ENCODE measurements at regions not wholly inside any gene's neighbourhood (a gene's known extent, or its start where the extent isn't known, plus 50 kb on each side); places are given as distances from the start of the nearest gene placed in this dataset.

DNA sequence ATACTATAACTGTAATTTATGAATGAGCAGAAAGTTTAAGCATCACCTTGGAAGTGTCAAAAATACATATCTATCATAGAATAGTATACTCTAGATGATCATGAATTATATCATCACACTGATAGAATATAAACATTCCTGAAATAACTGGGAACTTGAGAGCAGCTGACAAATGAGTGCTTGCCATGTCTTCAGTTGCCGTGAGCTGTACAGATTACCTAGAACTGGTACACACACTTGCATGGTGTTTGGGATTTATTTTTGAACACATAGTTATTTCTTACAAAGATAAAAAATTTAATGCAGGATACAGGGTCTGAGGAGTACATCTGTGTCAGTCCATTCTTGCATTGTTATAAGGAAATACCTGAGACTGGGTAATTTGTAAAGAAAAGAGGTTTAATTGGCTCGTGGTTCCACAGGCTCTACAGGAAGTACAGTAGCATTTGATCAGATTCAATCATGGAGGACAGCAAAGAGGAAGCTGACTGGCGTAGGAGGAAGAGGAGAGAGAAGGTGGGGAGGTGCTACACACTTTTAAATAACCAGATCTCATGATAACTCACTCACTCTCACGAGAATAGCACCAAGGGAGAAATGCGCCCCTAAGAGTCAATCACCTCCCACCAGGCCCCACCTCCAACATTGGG, 60.4 kb upstream of the MBNL2 start:
- TF ChIP-seq, protein P1, sequence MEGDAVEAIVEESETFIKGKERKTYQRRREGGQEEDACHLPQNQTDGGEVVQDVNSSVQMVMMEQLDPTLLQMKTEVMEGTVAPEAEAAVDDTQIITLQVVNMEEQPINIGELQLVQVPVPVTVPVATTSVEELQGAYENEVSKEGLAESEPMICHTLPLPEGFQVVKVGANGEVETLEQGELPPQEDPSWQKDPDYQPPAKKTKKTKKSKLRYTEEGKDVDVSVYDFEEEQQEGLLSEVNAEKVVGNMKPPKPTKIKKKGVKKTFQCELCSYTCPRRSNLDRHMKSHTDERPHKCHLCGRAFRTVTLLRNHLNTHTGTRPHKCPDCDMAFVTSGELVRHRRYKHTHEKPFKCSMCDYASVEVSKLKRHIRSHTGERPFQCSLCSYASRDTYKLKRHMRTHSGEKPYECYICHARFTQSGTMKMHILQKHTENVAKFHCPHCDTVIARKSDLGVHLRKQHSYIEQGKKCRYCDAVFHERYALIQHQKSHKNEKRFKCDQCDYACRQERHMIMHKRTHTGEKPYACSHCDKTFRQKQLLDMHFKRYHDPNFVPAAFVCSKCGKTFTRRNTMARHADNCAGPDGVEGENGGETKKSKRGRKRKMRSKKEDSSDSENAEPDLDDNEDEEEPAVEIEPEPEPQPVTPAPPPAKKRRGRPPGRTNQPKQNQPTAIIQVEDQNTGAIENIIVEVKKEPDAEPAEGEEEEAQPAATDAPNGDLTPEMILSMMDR (IDR thresholded peaks at IDR 0.05; ENCODE audit: low read depth, low read length, missing control alignments), result no peak
- DNase-seq (ENCODE audit: low read depth), result no peak
- H3K4me3 ChIP-seq (ENCODE audit: low read depth, low read length), result no peak overlapping the region

DNA sequence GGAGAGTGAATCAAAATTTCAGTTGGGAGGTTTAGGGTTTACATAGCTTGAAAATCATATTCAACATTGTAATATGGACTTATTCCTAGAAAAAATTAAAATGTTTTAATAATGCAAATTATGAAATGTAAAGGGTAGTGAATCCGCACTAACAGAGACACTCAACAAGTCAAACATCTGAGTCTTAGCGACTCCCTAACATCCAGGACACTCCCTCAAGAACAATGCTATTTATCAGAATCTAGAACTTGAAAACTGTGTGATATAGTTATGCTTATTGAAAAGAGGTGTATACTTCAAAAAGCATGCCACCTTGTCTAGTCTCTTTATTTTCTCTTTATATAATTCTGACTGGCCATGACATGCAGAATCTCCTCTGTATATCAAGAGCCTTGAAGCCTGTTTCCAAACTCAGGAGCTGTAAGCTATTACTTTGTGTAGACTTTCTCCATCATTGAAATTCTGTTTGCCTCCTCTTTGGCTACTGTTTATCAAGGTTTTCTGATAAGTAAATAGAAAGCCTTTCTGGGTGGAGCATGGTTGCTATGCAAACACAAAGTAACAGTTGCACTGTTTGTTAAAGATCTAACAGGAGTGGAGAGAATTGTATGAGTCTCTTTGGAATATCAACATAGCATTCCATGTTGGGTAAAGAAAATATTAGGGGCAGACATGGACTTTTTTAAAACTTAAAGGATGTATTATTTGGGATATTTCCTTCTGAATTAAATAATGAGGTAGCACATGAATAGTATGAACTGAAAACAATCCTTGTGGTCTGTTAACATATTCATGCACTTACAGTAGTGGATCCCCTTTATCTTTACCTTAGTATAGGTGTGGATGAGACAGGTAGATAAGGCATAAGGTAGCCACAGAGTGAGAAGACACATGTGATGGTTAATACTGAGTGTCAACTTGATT, 56.4 kb upstream of the MBNL2 start:
- TF ChIP-seq, protein P1 (IDR thresholded peaks at IDR 0.05; ENCODE audit: low read depth, low read length, missing control alignments), result no peak
- DNase-seq (ENCODE audit: low read depth), result no peak
- no peak overlapping the region for H3K4me3 ChIP-seq (ENCODE audit: low read depth, low read length)

DNA sequence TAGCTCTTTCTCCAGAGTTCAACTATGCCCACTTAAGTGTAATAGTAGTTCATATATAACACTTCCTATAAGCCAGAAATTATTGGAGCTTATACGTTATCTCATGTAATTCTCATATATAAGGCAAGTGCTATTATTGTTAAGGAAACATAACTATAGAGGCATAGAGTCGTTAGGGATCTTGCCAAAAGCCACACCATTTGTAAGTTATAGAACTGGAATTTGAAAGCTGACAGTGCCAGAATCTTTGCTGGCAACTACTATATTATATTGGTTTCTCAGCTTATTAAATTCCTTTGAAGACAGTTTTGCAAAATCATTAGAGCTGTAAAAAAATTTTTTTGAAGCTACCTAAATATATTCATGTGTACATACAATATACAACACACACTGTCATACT, 51.0 kb upstream of the MBNL2 start:
- no peak overlapping the region for H3K4me3 ChIP-seq (ENCODE audit: low read depth, low read length)
- TF ChIP-seq, protein P1 (IDR thresholded peaks at IDR 0.05; ENCODE audit: low read depth, low read length, missing control alignments), result no peak
- DNase-seq (ENCODE audit: low read depth), result no peak

All from GM12864 (cell line).